ENCODE measurements at regions not wholly inside any gene's neighbourhood (a gene's known extent, or its start where the extent isn't known, plus 50 kb on each side); places are given as distances from the start of the nearest gene placed in this dataset.

DNA sequence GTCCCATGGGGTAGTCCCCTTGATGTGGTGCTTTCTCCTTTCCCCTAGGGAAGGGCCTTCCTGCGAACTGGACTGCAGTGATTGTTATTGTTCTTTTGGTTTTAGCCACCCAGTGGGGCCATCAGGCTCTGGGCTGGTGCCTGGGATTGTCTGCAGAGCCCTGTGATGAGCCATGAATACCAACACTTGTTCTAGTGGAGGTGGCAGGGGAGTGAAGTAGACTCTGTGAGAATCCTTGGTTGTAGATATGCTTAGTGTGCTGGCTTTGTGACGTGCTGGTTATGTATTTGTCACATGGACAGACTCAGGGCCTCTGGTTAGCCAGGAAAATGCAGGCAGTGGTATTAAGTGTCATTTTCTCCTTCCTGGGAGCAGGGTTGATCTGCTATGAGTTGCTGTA, 51.8 kb upstream of the NDUFB4 start:
- TF ChIP-seq, protein P1, sequence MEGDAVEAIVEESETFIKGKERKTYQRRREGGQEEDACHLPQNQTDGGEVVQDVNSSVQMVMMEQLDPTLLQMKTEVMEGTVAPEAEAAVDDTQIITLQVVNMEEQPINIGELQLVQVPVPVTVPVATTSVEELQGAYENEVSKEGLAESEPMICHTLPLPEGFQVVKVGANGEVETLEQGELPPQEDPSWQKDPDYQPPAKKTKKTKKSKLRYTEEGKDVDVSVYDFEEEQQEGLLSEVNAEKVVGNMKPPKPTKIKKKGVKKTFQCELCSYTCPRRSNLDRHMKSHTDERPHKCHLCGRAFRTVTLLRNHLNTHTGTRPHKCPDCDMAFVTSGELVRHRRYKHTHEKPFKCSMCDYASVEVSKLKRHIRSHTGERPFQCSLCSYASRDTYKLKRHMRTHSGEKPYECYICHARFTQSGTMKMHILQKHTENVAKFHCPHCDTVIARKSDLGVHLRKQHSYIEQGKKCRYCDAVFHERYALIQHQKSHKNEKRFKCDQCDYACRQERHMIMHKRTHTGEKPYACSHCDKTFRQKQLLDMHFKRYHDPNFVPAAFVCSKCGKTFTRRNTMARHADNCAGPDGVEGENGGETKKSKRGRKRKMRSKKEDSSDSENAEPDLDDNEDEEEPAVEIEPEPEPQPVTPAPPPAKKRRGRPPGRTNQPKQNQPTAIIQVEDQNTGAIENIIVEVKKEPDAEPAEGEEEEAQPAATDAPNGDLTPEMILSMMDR (IDR thresholded peaks at IDR 0.05; ENCODE audit: control extremely low read depth, extremely low read depth) = no peak
- Histone ChIP-seq H3K9ac (ENCODE audit: insufficient read depth in 1 of 2, low read length in 2 of 2) (no peak overlapping the region), H3K4me1 (ENCODE audit: control insufficient read depth in 5 of 5, insufficient read depth in 5 of 5, low read length in 5 of 5) (no peaks in the 10 kb centered on the region), H3K27me3 (ENCODE audit: control insufficient read depth in 3 of 3, insufficient read depth in 3 of 3, low read length in 2 of 3) (no peaks in the 10 kb centered on the region), H3K36me3 (ENCODE audit: control insufficient read depth in 4 of 4, insufficient read depth in 4 of 4, low read length in 4 of 4) (no peaks in the 10 kb centered on the region), H3K27ac (ENCODE audit: low read depth in 1 of 2, low read length in 1 of 2) (no peak overlapping the region), H3K4me3 (no peak overlapping the region), H3K9me3 (ENCODE audit: control insufficient read depth in 4 of 4, insufficient read depth in 3 of 4, low read length in 3 of 4) (peaks cover 0 to 8% (median 5%) of the 10 kb centered on the region in 4 donors)
- 91 to 96% methylated on average over 2 of the region's 2 CpGs for WGBS, 2 donors
- ATAC-seq (ENCODE audit: insufficient read depth, low FRiP score) (no peak), DNase-seq (no peak)

DNA sequence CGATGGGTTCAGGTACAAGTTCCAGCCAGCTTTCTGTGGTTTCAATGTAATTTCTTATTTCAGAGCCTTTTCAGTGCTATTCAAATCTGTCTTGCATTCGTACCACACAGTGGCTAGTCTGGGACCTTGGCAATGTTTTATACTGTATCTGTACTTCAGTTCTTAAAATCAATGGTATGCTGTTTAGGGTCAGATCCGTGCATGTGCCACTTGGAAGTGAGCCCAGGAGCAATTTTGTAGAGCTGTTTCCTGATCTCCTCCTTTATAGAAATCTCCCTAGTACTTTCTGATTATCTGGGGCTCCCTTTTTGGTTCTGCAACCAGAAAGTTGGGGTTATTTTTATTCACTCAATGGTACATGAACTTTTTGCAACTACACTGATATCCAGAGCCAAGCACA, 59.5 kb upstream of the NDUFB4 start:
- no peaks in the 10 kb centered on the region for H3K36me3 ChIP-seq (ENCODE audit: control insufficient read depth in 4 of 4, insufficient read depth in 4 of 4, low read length in 4 of 4)
- no peak for ATAC-seq (ENCODE audit: insufficient read depth, low FRiP score)
- H3K9ac ChIP-seq (ENCODE audit: insufficient read depth in 1 of 2, low read length in 2 of 2) = no peak overlapping the region
- TF ChIP-seq, protein P1 (IDR thresholded peaks at IDR 0.05; ENCODE audit: control extremely low read depth, extremely low read depth) = no peak
- H3K4me1 ChIP-seq (ENCODE audit: control insufficient read depth in 5 of 5, insufficient read depth in 5 of 5, low read length in 5 of 5) = peaks cover 0 to 6% (median 0%) of the 10 kb centered on the region in 5 donors
- H3K4me3 ChIP-seq = no peak overlapping the region
- no peaks in the 10 kb centered on the region for H3K27me3 ChIP-seq (ENCODE audit: control insufficient read depth in 3 of 3, insufficient read depth in 3 of 3, low read length in 2 of 3)
- 44 to 63% methylated on average over 3 of the region's 3 CpGs for WGBS, 2 donors
- H3K27ac ChIP-seq (ENCODE audit: low read depth in 1 of 2, low read length in 1 of 2) = no peak overlapping the region
- peak in 2 of 3 donors; percentile 38 to 60 for DNase-seq
- no peaks in the 10 kb centered on the region for H3K9me3 ChIP-seq (ENCODE audit: control insufficient read depth in 4 of 4, insufficient read depth in 3 of 4, low read length in 3 of 4)

DNA sequence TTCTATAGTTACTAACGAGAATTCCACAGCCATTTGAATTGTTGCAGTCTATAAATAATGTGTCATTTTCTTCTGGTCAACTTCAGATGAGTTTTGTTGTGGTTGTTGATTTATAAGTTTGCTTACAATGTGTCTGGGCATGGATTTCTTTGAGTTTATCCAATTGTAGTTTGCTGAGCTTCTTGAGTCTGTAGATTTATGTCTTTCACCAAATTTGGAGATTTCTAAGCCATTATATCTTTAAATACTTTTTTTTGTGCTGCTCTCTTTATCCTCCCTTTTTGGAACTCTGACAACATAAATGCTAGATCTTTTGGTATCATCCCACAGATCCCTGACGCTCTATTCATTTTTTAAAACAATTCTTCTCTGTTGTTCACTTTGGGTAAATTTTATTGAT, 63.2 kb upstream of the NDUFB4 start:
- Histone ChIP-seq H3K4me1 (ENCODE audit: control insufficient read depth in 5 of 5, insufficient read depth in 5 of 5, low read length in 5 of 5) (peaks cover 0 to 6% (median 0%) of the 10 kb centered on the region in 5 donors), H3K9ac (ENCODE audit: insufficient read depth in 1 of 2, low read length in 2 of 2) (no peak overlapping the region), H3K27ac (ENCODE audit: low read depth in 1 of 2, low read length in 1 of 2) (no peak overlapping the region), H3K9me3 (ENCODE audit: control insufficient read depth in 4 of 4, insufficient read depth in 3 of 4, low read length in 3 of 4) (no peaks in the 10 kb centered on the region), H3K27me3 (ENCODE audit: control insufficient read depth in 3 of 3, insufficient read depth in 3 of 3, low read length in 2 of 3) (no peaks in the 10 kb centered on the region), H3K36me3 (ENCODE audit: control insufficient read depth in 4 of 4, insufficient read depth in 4 of 4, low read length in 4 of 4) (no peaks in the 10 kb centered on the region), H3K4me3 (no peak overlapping the region)
- WGBS, 2 donors = 73 to 74% methylated on average over 2 of the region's 2 CpGs
- ATAC-seq (ENCODE audit: insufficient read depth, low FRiP score) = no peak
- TF ChIP-seq, protein P1 (IDR thresholded peaks at IDR 0.05; ENCODE audit: control extremely low read depth, extremely low read depth) = no peak
- DNase-seq = no peak

- H3K9ac ChIP-seq (ENCODE audit: insufficient read depth in 1 of 2, low read length in 2 of 2) = no peak overlapping the region
- DNase-seq = no peak
- no peaks in the 10 kb centered on the region for H3K36me3 ChIP-seq (ENCODE audit: control insufficient read depth in 4 of 4, insufficient read depth in 4 of 4, low read length in 4 of 4)
- H3K4me3 ChIP-seq = no peak overlapping the region
- ATAC-seq (ENCODE audit: insufficient read depth, low FRiP score) = no peak
- no peak overlapping the region for H3K27ac ChIP-seq (ENCODE audit: low read depth in 1 of 2, low read length in 1 of 2)
- no peaks in the 10 kb centered on the region for H3K4me1 ChIP-seq (ENCODE audit: control insufficient read depth in 5 of 5, insufficient read depth in 5 of 5, low read length in 5 of 5)
- H3K27me3 ChIP-seq (ENCODE audit: control insufficient read depth in 3 of 3, insufficient read depth in 3 of 3, low read length in 2 of 3) = no peaks in the 10 kb centered on the region
- TF ChIP-seq, protein P1 (IDR thresholded peaks at IDR 0.05; ENCODE audit: control extremely low read depth, extremely low read depth) = no peak
- H3K9me3 ChIP-seq (ENCODE audit: control insufficient read depth in 4 of 4, insufficient read depth in 3 of 4, low read length in 3 of 4) = no peaks in the 10 kb centered on the region
- WGBS, 2 donors = 90 to 95% methylated on average over 6 of the region's 6 CpGs
These were observed 68.0 kb upstream of the NDUFB4 start for GRCh38 chr3:120528163-120528562.

All from lung (tissue), 11 donors.